ENCODE measurements at regions not wholly inside any gene's neighbourhood (a gene's known extent, or its start where the extent isn't known, plus 50 kb on each side); places are given as distances from the start of the nearest gene placed in this dataset.

- DNase-seq (ENCODE audit: low read depth in 1 of 2, low spot score in 1 of 2) = no peak
These were observed 66.3 kb upstream of the FAM9C start for GRCh38 chrX:13110433-13111324.

- no peak for DNase-seq (ENCODE audit: low read depth in 1 of 2, low spot score in 1 of 2)
These were observed 65.4 kb upstream of the FAM9C start for GRCh38 chrX:13109817-13110216.

DNA sequence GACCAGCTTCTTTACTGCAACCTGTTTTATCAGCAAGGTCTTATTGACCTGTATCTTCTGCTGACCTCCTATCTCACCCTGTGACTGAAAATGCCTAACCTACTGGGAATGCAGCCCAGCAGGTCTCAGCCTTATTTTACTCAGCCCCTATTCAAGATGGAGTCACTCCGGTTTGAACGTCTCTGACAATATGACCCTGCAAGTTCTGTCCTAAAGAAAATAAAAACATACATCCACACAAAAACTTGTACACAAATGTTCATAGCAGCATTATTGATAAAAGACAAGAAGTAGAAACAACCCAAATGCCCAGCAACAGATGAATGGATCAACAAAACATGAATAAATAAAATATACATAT, 59.5 kb upstream of the FAM9C start:
- no peak for DNase-seq (ENCODE audit: low read depth in 1 of 2, low spot score in 1 of 2)

DNA sequence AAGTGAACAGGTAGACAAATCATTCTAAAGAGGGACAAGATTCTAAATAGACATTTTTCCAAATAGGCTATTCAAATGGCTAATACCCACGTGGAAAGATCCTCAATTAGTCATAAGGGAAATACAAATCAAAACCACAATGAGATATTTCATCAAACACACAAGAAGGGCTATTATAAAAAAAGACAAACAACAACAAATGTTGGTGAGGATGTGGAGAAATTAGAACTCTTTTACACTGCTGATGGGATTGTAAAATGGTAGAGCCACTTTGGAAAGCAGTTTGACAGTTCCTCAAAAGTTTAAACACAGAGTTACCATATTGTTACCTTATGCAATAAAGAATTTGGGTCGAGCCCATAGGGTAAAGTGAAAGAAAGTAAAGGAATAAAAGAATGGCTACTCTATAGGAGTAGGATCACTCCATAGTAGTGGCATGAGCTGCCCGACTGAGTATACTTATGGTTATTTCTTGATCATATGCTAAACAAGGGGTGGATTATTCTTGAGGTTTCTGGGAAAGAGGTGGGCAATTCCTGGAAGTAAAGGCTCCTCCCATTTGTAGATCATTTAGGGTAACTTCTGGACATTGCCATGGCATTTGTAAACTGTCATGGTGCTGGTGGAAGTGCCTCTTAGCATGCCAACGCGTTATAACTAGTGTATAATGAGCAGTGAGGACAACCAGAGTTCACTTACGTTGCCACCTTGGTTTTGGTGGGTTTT, 58.9 kb upstream of the FAM9C start:
- DNase-seq (ENCODE audit: low read depth in 1 of 2, low spot score in 1 of 2) = no peak

DNA sequence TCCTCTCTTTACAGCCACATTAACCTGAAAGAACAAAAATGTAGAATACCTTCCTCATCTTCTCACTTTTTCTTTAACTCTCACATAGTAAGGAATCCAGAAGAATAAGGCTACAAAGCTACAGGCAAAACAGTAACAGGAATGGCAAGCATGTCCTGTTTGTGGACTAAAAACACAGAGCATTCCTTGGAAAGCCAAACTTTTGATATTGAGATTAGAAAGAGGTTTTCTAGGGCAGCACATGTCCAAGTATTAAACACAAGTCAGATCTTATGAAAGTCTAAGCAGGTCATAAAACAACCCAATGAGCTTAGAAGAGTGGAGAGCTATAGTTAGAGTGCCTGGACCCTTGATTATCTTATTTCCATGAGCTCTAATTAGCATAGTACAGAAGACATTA, 58.2 kb upstream of the FAM9C start:
- DNase-seq (ENCODE audit: low read depth in 1 of 2, low spot score in 1 of 2) = no peak

GRCh38 chrX:13101441-13102139, 57.2 kb upstream of the FAM9C start:
- no peak for DNase-seq (ENCODE audit: low read depth in 1 of 2, low spot score in 1 of 2)

GRCh38 chrX:13099121-13099520, 54.7 kb upstream of the FAM9C start:
- DNase-seq (ENCODE audit: low read depth in 1 of 2, low spot score in 1 of 2) = no peak

DNA sequence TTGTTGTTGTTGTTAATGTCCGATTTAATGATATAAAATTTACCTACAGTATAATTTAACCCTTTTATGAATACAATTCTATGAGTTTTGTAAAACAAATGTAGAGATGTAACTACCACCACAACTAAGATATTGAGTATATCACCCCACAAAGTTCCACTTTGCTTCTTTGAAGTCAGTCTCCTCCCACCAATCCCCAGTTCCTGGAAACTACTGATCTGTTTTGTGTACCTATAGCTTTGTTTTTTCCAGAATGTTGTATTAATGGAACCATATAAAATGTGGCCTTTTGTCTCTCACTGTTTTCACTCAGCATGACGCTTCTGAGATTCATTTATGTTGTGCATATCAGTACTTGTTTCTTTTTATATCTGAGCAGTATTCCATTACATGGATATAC, 52.3 kb upstream of the FAM9C start:
- no peak for DNase-seq (ENCODE audit: low read depth in 1 of 2, low spot score in 1 of 2)

DNA sequence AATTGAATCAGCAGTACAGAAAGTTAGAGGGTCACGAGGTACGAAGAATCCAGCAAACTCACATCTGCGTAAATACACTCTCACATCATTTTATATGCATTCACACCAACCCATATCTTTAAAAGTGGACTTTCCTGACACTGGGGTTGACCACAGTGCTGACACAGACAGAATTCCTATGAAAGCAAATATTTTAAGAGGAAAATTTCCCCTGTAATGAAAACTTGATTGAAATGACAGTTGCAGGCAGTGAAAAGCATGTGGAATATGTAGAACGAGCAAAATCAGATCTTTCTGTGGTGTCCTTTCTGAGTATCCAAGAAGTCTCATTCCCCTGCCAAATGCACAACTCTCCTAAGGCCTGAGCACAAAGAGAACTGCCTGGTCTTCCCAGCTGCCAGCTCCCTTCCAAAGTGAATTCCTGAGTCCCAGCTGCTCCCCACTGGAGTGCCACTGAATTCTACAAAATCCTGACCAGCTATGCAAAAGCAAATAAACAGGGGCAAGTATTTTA, 50.5 kb upstream of the FAM9C start:
- no peak for DNase-seq (ENCODE audit: low read depth in 1 of 2, low spot score in 1 of 2)

DNA sequence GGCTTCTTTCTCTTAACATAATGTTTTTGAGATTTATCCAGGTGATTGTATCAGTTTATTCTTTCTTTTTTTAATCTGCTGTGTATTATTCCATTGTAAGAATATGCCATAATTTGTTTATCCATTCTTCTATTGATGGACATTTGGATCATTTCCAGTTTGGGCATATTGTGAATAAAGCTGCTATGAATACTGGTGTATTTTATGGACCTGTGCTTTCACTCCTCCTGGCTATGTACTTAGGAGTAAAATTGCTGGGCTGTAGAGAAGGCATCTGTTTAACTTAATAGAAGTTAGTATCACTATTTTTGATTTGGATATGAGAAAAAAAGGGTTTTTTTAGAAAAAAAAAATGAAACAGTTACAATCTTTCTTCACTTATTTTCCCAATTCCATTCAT, 50.0 kb upstream of the FAM9C start:
- DNase-seq (ENCODE audit: low read depth in 1 of 2, low spot score in 1 of 2) = no peak

Measured in activated CD4-positive, alpha-beta T cell treated with anti-CD3 and anti-CD28 coated beads, Interleukin-2, amount 50 U/mL, for 24 hours (primary cell).